Midbrain (tissue), 1 donor: ENCODE measurements at regions not wholly inside any gene's neighbourhood (a gene's known extent, or its start where the extent isn't known, plus 50 kb on each side); places are given as distances from the start of the nearest gene placed in this dataset.
"Not testable (repeated sequence)": the region's sequence is repeated elsewhere in the genome, so short reads cannot be mapped to it uniquely, and the experiment has no call there.

Source experiments
- DNase-seq: peaks from one replicate; lab custom pipeline; 2025; lab: John Stamatoyannopoulos, UW

DNA sequence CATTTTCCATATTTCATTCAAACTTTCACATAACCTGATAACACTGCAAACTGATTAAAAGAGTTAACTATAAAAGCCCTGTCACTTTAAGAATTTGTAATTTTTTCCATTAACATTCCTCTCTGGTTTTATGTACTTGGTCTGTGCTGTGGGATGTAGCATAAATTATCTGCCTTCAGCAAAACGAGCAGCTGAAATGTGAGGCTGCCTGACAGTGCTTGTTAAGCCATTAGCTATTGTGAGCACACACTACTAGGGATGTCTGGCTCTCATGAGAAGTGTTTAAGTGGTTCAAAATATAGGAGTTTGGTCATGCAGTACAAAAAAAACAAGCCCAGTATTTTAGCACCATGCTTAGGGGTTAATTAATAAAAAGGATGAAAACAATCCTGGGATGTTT lies 63.0 kb downstream of the HOXA1 start:
- no peak for DNase-seq

DNA sequence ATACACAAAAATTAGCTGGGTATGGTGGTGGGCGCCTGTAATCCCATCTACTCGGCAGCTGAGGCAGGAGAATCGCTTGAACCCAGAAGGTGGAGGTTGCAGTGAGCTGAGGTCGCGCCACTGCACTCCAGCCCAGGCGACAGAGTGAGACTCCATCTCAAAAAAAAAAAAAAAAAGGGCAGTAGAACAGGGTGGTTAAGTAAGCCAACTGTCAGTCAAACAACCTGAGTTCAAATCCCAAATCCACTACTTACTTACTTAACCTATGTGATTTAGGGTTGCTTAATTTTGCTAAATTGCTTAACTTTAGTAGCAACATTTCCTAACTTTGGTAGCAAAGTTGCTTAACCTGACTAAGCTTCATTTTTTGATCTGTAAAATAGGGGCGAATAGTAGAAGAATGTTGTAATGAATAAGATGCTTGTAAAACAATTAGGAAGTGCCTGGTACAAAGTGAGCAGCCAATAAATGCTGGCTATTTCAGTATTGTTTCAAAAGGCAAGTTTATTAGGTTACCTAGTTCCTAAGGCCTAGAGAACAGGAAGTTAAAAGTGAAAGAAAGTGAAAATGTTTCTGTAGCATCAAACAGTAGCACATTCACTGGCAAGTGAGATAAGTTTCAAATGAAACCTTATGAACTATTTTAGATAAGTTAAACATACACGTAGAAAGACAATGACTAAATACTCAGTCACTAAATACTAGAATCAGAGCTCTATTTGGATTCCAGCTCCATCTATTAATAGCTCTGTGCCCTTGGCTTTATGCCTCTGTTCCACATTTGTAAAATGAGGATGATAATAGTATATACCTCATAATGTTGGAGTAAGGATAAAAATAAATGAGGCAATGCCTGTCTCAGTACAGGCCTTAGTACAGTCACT lies 64.3 kb downstream of the HOXA1 start:
- DNase-seq: no peak

DNA sequence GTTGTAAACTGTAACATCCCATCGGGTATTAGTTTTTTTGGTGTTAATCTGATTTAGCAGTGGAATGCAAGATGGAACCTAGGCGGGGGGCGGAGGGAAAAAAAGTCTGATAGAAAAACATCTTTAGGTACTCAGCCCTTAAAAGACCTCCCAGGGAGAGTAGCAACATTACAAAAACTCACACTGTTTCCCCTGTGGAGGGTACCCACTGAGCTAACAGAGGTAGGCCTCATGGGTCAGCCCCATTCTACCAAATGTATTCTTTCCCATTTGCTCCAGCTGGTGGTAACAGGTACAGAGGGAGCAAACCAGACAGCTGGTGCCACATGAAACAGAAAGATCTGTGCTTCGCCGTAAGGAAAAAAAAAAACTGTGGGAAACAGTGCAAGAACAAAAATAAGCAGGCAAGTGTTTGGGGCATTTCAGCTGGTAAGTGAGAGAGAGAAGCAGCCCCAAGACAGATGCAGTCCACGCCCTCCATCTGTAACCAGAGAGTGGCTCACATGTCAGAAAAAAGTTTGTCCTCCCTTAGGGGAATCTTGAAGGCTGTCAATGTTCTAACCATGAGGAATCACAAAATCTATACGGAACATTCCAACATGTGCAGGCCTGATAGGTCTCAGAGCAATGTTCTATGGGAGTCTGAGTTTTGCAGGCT lies 65.3 kb downstream of the HOXA1 start:
- DNase-seq: no peak

DNA sequence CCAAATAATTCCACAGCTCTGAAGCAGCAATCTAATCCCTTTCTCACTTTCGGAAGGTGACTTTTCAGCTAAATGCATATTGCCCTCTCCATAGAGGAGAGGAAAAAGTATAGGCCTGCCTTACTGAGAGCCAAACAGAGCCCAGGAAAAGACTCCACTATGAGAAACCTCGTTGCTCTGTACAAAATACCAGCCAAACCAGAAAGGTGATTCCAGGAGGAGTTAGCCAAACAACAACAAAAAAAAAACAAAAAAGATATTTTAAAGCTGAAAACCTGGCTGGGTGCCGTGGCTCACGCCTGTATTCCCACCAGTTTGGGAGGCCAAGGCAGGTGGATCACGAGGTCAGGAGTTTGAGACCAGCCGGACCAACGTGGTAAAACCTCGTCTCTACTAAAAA lies 70.5 kb downstream of the HOXA1 start:
- DNase-seq: no peak

DNA sequence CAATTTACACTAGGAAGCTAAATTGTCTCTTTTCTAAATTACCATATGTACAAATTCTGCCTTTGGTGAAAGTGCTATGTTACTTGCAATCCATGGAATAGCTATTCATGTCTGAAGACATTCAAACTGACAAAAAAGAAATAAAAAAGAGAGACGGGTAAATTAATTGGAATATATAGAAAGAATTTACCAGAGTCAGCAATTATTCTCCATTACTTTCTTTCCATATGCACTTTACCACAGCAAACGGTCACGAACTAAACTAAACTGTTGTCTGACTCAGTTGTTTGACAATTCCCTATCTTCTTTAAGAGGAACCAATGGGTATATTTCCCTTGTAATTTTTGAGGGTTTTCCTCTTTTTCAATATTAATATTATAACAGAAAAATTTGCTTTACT lies 85.7 kb downstream of the HOXA1 start:
- no peak for DNase-seq

DNA sequence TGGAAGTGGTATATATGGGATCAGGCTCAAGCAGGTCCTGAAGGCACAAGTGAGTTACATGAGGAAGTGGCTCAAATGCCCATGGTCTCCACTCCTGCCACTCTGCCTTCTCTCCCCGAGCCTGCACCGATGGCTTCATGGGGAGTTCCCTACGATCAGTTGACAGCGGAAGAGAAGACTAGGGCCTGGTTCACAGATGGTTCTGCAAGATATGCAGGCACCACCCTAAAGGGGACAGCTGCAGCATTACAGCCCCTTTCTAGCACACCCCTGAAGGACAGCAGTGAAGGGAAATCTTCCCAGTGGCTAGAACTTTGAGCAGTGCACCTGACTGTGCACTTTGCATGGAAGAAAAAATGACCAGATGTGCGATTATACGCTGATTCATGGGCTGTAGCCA lies 95.3 kb downstream of the HOXA1 start:
- DNase-seq: no peak

DNA sequence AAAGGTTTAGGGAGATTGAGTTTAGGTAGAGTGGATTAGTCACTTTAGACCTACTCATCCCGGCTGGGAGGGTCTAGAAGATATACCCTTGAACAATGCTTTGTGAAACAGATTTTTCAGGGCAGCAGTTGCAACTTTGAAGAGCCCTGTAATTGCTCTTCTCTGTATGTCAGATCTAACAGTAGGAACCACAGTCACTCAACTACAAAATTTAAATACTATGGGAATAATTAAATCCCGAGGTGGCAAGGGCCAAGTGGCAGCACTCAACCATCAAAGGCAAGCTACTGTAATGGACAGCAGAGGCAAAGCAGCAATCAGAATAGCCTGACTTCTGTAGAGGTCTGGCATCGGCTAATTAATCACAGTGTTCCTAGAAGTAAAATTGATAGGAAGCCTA lies 97.5 kb downstream of the HOXA1 start:
- not testable (repeated sequence) for DNase-seq

DNA sequence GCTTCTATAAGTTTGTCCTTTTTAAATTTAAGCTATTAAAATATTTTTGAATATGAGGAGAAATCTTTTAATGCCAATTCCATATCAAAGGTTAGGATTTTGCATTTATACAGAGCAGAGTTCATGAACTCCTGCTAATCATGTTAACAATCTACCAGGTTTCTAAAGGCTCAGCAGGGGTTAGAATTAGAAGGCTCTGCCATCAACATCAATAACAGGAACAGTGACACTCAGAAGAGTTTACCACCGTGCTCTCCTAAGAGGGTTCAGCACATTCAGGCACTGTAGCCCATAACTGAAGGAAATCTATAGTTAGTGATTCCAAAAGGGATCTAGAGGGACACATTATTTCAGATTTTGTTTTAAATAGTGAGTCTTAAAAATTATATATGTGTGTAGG lies 100.1 kb downstream of the HOXA1 start:
- no peak for DNase-seq

DNA sequence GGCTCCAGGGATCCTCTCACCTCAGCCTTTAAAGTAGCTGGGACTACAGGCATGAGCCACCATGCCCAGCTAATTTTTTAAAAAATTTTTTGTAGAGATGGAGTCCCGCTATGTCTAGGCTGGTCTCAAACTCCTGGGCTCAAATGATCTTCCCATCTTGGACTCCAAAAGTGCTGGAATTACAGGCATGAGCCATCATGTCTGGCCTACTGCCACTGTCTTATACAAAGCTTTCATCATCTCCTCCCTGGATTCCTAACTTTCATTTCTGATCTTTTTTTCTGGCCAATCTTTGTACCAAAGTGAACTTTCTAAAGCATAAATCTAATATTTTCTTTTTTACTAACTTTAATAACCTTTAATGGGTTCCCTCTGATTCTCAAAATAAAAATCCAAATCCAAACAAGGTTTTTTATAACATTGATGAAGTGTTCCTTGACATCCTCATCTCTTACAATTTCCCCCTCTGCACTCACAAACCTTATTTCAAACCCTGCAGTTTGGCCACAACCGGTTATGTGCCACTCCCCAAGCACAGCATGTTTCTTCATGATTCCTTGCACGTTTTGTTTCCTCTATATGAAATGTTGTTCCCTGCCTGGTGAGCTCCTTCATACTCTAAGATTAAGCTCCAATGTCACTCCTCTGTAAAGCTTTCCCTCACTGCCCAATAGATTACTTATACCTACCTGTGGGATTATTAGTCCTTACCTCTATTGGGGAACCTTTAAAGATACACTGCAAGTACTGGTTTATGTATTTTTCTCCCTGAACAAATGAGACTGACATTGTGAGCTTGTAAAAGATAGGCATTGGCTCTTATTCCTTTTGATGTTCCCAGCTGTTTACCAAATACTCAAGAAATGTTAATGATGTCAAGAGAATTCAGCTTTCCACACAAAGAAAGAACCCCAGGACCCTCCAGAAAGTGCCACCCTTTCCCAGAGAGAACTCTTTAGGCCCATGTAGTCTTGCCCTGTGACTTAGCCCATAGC lies 101.7 kb downstream of the HOXA1 start:
- DNase-seq: no peak

DNA sequence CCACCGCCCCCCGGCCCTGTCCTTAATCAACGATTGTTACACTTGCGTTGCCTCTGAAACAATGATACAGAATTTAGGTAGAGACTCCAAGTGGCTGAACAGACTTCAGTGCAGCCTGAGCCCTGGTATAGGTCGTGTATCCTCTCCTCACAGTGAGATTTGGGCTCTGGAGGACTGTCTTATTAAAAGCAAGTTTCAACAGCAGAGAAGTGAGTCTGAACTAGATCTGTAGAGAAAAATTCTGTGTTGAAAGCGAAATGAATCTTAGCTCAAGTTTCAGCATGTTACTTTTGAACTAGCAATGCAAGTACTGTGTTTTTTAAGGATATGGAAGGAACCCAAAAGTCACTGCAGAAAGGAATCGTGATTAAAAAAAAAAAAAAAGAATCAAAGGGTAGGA lies 103.1 kb downstream of the HOXA1 start:
- no peak for DNase-seq

DNA sequence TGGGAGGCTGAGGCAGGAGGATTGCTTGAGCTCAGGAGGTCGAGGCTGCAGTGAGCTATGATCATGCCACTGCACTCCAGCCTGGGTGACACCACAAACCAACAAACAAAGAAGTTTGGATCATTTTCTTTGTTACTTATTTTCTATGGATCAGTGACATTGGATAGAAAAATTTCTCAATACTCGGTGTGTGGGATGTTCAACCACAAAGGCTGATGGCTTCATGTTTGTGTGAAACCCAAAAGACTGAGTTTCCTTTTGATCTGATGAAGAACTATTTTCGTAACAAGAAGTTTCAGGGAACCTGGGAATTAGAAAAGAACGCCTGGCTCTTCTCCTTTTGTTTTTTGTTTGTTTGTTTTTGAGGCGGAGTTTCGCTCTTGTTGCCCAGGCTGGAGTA lies 104.0 kb downstream of the HOXA1 start:
- no peak for DNase-seq

DNA sequence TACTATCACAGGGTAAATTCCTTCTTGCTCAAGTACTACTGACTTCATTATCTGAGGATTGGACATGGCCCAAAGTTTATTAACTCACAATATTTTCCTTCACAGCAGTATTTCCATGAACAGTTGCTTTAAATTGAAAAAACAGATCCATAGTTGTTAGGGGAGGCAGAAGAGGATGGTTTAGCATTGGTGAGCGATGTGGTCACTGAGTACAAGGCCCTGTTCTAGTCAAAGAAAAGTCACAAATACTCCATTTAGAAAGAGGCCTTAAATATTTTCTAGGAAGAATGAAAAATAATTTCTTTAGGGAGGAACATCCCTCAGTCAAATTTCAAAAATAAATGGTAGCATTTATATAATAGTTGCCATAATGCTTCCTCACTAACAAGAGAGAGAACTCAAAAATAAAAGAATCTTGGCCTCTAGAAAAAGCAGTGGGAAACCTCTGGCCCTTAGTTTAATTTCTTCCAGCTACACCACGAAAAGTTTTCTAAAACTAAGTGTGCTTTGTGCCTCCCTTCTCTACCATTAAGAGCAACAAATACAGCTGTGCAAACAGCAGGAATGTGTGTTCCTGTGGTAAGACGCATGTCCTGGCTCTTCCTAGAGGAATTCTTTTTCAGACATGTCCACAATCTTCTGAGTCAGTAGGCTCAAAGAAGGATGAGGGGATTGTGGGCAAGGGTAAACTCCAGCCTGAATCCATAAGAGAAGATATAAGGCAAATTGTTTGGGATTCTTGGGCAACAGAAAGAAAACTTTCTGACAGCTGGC lies 105.7 kb downstream of the HOXA1 start:
- DNase-seq: no peak

DNA sequence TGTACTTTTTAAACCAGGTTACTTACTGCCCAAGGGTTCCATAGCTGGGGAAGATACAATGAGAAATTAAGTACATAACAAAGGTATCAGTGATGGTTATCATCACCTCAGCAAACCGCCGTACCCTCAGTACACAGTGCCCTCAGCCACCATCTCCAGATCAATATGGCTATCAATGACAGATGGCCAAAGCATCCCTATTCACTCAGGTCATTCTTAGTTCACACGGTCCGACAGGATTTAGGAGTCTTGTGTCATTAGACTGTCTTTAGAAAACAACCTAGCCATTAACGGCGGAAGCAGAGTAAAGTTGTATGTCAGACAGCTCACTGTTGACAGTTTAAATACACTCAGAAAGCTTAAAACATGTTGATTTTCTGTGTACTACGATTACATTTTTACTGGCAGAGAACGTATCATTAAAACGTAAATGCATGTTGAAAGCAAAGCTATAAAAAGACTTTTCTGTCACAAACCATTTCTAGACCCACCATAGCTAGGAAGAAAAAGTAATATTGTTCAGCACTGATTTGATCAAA lies 106.9 kb downstream of the HOXA1 start:
- DNase-seq: no peak

DNA sequence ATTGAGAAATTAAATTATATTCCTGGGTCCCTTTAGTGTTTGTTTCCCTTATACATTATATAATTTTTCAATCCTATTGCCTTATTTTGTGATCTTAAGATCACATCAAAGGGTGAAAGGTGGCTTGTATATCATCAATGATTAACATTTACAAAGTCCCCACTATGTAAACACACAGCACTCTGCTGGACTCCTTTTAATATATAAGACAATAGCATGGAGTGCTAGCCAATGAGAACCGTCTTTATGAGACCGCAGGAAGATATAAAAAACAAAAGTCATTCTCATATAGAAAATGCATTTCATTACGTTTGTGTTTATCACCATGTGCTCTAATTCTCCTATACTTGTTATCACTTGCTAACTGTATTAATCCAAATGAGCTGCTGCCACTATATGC lies 108.5 kb downstream of the HOXA1 start:
- DNase-seq: no peak

DNA sequence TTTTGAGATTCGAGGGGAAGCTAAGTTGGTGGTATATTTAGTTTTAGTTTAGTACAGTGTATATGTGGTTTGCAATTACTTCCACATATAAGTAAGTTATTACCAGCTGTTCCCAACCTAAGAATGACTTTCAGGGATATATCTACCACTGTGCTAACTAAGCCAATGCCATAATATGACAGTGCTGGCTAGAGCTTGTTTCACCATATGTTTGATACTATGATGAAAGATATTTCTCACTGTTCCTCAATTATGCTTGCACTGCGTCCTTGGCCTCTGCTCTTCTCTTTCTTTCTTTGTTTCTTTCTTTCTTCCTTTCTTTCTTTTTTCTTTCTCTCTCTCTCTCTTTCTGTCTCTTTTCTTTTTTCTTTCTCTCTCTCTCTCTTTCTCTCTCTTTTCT lies 113.8 kb upstream of the SKAP2 start:
- DNase-seq: no peak

DNA sequence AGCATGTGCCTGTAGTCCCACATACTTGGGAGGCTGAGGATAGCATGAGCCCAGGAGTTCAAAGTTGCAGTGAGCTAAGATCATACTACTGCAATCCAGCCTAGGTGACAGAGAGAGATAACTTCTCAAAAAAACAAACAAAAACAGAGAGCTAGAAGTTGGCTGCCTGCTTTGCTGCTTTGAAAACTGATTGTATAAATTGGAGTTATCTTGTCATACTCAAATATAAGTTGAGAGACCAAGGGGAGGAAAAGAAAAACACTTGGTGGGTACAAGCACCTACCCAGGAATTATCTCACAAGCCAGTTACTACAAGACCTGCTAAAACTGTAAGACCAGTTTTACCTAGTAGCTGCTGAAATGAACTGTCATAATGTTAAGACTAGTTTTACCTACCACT lies 112.5 kb upstream of the SKAP2 start:
- DNase-seq: no peak

DNA sequence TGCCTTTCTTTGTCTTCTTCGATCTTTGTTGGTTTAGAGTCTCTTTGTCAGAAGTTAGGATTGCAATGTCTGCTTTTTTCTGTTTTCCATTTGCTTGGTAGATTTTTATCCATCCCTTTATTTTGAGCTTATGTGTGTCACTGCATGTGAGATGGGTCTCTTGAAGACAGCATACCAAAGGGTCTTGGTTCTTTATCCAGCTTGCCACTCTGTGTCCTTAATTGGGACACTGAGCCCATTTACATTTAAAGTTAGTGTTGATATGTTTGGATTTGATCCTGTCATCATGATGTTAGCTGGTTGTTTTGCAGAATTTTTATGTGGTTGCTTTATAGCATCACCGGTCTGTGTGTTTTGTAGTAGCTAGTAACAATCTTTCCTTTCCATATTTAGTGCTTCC lies 107.5 kb upstream of the SKAP2 start:
- DNase-seq: not testable (repeated sequence)

DNA sequence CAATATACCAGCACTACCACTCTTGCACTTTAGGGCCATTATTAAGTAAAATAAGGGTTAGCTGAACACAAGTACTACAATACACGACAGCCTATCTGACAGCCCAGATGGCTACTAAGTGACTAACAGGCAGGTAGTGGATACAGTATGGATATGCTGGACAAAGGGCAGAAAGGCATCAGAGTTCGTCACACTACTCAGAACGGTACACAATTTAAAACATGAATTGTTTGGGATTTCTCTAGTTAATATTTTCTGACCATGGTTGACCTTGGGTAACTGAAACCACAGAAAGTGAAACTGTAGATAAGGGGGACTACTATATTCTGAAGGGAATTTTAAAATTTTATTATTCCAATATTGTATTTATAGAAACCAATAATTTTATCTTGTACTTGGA lies 101.3 kb upstream of the SKAP2 start:
- DNase-seq: no peak

DNA sequence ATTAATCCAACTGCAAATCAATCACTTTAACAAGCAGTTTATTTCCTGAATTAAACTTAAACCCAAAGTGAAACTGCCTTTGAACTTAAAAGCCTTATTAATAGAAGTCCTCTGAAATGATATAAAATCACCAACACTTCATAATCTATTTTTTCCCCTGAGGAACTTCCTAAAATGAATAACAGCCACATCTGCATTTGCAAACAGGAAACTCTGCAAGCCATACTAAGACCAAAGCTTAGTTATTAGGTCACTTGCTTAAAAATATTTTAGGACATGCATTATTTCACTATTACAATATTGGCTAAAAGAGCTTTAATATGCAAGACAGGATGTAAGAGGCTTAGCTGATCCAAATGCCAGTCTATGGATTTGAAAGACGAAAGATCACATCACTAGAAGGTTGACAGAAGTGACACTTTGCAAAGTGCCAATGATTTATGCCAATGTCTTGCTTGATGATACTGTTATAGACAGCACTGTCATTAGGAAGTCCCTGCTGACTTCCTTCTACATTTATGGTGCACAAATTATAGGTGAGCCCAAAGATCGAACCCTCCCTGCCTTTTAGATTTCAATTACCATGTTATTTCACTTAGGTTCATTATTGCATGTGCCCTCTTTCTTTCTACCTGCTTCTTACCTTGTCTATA lies 99.9 kb upstream of the SKAP2 start:
- DNase-seq: no peak

DNA sequence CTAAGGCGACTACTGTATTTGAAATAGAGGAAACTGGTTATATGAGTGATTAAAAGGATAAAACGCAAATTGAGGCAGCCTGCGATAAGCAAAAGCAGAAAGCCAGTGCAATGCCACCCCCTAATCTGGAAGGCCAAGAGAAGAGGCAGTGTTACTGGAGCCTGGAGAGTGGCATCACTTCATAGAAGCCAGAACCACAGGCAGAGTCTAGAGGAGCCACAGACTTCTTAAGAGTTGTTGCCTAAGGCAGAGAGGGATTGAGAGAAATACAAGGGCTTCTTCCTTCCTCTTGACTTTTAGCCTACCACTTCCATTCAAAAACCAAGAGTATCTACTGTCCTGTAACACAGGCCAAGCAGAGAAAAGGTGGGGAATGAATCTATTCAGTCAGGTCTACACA lies 94.9 kb upstream of the SKAP2 start:
- no peak for DNase-seq

DNA sequence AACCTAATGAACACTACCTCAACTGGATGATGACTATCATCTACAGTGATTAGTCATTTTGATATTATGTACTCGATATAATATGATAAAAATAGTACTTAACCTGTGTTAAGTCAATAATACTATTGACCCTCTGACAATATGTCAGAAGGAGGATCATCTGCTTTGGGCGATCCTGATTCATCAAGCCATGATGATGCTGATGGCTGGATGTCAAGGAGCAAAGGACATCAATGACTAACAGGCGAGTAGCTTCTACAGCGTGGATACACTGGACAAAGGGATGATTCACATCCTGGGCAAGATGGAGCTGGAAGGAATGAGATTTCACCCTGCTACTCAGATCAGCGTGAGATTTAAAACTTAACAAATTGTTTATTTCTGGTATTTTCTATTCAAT lies 94.4 kb upstream of the SKAP2 start:
- no peak for DNase-seq
